ENCODE measurements at regions not wholly inside any gene's neighbourhood (a gene's known extent, or its start where the extent isn't known, plus 50 kb on each side); places are given as distances from the start of the nearest gene placed in this dataset.

GRCh38 chr15:26394801-26395200, 378.1 kb downstream of the GABRB3 start:
- Mint-ChIP-seq H3K27ac (no peak overlapping the region), H3K9me3 (no peaks in the 10 kb centered on the region), H3K36me3 (no peaks in the 10 kb centered on the region)
- DNase-seq (ENCODE audit: low spot score in 2 of 2) (no peak), ATAC-seq (no peak)

- H3K9me3 Mint-ChIP-seq: peaks cover 0 to 5% of the 10 kb centered on the region in 2 donors
- H3K36me3 Mint-ChIP-seq: no peaks in the 10 kb centered on the region
- H3K27ac Mint-ChIP-seq: no peak overlapping the region
- ATAC-seq (no peak), DNase-seq (ENCODE audit: low spot score in 2 of 2) (no peak)
Measured at GRCh38 chr15:26392956-26393355, 379.9 kb downstream of the GABRB3 start.

DNA sequence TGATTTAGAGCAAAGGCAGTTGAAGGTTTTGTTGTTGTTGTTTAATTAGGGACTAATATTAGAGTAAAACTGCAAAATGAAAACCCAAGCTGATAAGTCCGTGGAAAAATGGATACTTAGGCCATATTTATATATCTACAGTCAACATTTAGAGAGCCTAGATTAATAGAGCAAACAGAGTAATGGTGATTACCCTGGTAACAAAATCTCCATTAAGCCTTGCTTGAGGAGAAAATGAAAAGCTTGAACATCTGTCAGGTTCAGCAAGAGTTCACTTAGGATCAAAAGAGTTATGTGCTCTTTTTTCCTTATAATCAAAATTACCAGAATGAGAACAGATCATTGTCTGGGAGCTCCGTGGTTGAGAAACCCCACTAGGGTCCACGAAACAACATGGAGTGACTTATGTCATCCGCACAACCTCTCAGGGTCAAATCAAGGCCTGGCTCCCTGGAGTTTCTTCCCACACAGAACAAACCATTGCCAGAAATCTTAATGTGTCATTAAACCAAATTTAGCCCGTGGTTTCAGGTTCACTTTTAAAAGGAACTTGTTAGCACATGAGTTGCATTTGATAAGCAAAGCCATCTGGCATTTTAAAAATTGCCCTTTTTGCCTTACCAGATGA, 381.2 kb downstream of the GABRB3 start:
- no peak overlapping the region for H3K27ac Mint-ChIP-seq
- no peak for ATAC-seq
- no peak for DNase-seq (ENCODE audit: low spot score in 2 of 2)
- peaks cover 0 to 5% of the 10 kb centered on the region in 2 donors for H3K9me3 Mint-ChIP-seq
- H3K36me3 Mint-ChIP-seq: no peaks in the 10 kb centered on the region

DNA sequence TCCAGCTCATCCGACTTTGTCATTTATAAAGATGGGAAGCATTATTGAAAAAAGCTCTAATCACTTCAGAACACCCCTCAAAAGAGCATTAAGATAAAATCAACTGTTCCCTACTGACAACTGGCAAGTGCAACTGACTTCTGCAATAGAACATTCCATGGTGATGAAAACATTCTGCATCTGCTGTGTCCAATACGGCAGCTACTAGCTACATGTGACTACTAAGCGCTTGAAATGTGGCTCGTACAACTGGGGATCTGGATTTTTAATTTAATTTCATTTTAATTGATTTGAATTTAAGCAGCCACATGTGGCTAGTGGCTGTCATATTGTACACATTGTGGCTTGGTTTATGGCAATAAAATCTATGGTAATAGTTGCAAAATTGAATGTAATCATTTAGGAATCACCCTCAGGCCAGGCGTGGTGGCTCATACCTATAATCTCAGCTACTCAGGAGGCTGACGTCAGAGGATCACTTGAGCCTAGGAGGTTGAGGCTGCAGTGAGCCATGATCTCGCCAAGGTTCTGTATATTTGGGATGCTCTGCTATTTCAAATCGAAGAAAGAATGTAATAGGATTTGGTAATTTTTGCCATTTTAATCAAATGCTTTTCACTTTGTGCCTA, 390.3 kb downstream of the GABRB3 start:
- Mint-ChIP-seq H3K9me3 (peaks cover 0 to 21% of the 10 kb centered on the region in 2 donors), H3K36me3 (no peaks in the 10 kb centered on the region), H3K27ac (no peak overlapping the region)
- DNase-seq (ENCODE audit: low spot score in 2 of 2) (no peak), ATAC-seq (no peak)

- no peak for ATAC-seq
- H3K9me3 Mint-ChIP-seq: peaks cover 23 to 30% of the 10 kb centered on the region in 2 donors
- no peak for DNase-seq (ENCODE audit: low spot score in 2 of 2)
- H3K27ac Mint-ChIP-seq: no peak overlapping the region
- H3K36me3 Mint-ChIP-seq: peaks cover 0 to 15% of the 10 kb centered on the region in 2 donors
Measured at GRCh38 chr15:26378304-26378703, 394.6 kb downstream of the GABRB3 start.

- ATAC-seq (no peak), DNase-seq (ENCODE audit: low spot score in 2 of 2) (no peak)
- peaks cover 0 to 15% of the 10 kb centered on the region in 2 donors for H3K36me3 Mint-ChIP-seq
- peaks cover 26 to 30% of the 10 kb centered on the region in 2 donors for H3K9me3 Mint-ChIP-seq
- H3K27ac Mint-ChIP-seq: no peak overlapping the region
Measured at GRCh38 chr15:26376243-26376642, 396.6 kb downstream of the GABRB3 start.

DNA sequence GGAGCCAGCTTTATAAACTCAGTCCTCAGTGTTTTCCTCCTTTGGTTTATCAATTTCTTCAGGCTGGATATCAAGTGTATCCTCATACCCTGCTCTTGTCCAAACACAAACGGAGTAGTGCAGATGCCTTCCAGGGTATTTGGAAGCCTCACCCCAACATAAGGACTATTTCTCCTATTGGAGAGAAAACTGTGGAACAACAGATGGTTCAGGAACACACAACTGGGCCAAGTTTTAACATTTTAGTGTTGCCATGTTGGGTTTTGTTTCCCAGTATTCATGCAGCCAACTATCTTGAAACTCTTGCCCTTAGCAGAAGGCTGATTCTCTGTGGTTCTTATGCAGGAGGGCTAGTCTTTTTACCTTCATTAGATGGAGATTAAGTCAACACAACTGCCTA, 398.1 kb downstream of the GABRB3 start:
- no peak for DNase-seq (ENCODE audit: low spot score in 2 of 2)
- Mint-ChIP-seq H3K27ac (no peak overlapping the region), H3K9me3 (peaks cover 33 to 35% of the 10 kb centered on the region in 2 donors), H3K36me3 (peaks cover 0 to 15% of the 10 kb centered on the region in 2 donors)
- no peak for ATAC-seq

- H3K27ac Mint-ChIP-seq: no peak overlapping the region
- DNase-seq (ENCODE audit: low spot score in 2 of 2) (no peak), ATAC-seq (no peak)
- H3K9me3 Mint-ChIP-seq: peaks cover 23 to 33% of the 10 kb centered on the region in 2 donors
- peaks cover 0 to 23% of the 10 kb centered on the region in 2 donors for H3K36me3 Mint-ChIP-seq
Measured at GRCh38 chr15:26372706-26373105, 400.2 kb downstream of the GABRB3 start.

DNA sequence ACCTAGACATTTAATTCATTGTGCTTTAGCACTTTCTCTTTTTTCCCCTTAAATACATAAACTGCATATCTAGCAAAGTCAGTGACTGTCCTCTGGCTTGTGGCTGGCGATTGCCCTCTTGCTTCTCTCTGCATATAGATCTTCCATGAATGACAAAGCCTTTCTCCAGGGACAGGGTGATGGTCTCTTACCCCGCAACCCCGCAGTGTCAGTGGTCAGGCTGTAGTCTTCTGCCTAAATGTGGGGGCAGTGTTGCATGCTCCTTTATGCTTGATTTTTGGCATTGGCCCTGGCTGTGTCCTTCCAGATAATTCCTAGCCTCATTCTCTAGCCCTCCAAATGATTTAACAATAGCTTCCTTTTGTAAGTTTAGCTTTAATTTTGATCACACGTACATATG, 407.8 kb downstream of the GABRB3 start:
- no peak for DNase-seq (ENCODE audit: low spot score in 2 of 2)
- no peak for ATAC-seq
- Mint-ChIP-seq H3K27ac (no peak overlapping the region), H3K36me3 (peaks cover 0 to 8% of the 10 kb centered on the region in 2 donors), H3K9me3 (peaks cover 5 to 15% of the 10 kb centered on the region in 2 donors)

DNA sequence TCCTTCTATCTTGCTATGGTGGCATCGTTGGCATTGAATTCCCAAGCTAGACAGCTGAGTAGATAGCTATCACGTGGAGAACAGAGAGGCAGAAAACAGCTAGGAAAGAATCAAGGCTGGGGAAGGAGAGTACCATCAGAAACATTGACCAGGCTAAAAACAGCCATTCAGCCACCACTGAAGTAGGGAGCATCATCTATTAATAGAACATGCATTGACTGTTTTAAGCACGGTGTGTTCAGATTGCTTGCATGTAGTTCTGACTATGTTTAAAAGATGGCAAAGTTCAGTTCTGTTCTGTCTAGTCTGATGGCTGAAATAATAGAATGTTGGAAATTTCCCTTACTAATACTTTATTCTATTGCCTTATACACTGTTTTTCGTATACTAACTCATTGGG, 413.0 kb downstream of the GABRB3 start:
- Mint-ChIP-seq H3K27ac (no peak overlapping the region), H3K9me3 (peaks cover 5 to 17% of the 10 kb centered on the region in 2 donors), H3K36me3 (no peaks in the 10 kb centered on the region)
- no peak for ATAC-seq
- no peak for DNase-seq (ENCODE audit: low spot score in 2 of 2)

DNA sequence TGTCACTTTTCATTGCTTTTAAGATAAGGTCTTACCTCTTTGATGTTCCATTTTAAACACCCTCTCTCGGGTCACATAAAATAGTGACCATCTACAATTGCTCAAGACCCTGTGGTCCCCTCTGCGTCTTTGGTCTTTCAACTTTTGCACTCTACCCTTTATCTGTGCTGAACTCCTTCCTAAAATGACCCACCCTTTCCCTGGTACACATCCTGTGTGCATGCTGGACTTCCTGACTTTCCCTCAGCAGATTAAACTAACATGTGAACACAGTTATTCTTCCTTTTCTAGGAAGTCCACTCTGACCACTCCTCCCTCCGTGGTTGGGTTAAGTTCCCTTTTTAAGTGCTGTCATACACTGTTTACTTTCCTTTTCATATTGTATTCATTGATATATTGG, 414.2 kb downstream of the GABRB3 start:
- ATAC-seq: no peak
- no peak for DNase-seq (ENCODE audit: low spot score in 2 of 2)
- H3K27ac Mint-ChIP-seq: no peak overlapping the region
- H3K36me3 Mint-ChIP-seq: no peaks in the 10 kb centered on the region
- peaks cover 5 to 17% of the 10 kb centered on the region in 2 donors for H3K9me3 Mint-ChIP-seq

DNA sequence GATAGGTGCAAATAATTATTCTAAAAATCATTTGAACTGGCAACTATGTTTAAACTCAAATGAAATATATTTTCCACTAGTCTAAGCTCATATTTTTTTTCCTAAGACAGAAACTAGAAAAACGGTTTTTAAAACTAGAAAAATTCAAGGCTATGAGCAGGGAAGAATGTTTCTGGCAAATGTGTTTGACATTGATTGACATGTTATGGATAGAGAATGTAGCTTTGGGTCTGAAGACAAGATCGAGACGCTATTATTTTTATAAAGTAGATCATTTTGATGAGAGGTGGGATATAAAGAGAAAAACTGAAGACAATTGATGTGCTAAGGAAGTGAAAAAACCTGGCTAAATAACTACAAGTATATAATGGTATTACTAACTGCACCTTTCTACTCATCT, 415.2 kb downstream of the GABRB3 start:
- H3K27ac Mint-ChIP-seq: no peak overlapping the region
- H3K36me3 Mint-ChIP-seq: no peaks in the 10 kb centered on the region
- ATAC-seq (no peak), DNase-seq (ENCODE audit: low spot score in 2 of 2) (no peak)
- H3K9me3 Mint-ChIP-seq: peaks cover under 1 to 12% of the 10 kb centered on the region in 2 donors

- Mint-ChIP-seq H3K9me3 (peaks cover 0 to 4% of the 10 kb centered on the region in 2 donors), H3K36me3 (no peaks in the 10 kb centered on the region), H3K27ac (no peak overlapping the region)
- DNase-seq (ENCODE audit: low spot score in 2 of 2) (no peak), ATAC-seq (no peak)
Measured at GRCh38 chr15:26355472-26356074, 417.3 kb downstream of the GABRB3 start.

GRCh38 chr15:26352909-26353308, 420.0 kb downstream of the GABRB3 start:
- Mint-ChIP-seq H3K9me3 (peaks cover 0 to 5% of the 10 kb centered on the region in 2 donors), H3K27ac (no peak overlapping the region), H3K36me3 (no peaks in the 10 kb centered on the region)
- DNase-seq (ENCODE audit: low spot score in 2 of 2): no peak
- ATAC-seq: no peak

DNA sequence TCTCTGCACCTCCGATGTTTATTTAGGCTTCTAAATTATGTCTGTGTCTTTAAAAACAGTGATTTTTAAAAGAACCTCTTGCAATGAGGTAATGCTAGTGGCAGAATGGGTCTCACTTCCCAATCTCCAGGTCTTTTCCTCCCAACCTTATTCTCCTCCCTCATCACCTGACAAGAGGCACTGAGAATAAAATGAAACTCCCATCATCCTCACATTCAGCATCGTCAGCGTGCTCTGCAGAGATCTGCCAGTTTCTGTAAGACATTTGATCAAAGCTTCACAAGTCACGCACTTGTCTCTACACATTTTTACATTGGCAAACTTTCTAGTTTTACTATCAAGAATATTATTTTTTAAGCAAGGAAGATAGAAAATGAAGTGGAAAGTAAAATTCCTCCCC, 420.5 kb downstream of the GABRB3 start:
- H3K36me3 Mint-ChIP-seq: no peaks in the 10 kb centered on the region
- H3K27ac Mint-ChIP-seq: no peak overlapping the region
- peaks cover 0 to 10% of the 10 kb centered on the region in 2 donors for H3K9me3 Mint-ChIP-seq
- DNase-seq (ENCODE audit: low spot score in 2 of 2): no peak
- ATAC-seq: no peak

DNA sequence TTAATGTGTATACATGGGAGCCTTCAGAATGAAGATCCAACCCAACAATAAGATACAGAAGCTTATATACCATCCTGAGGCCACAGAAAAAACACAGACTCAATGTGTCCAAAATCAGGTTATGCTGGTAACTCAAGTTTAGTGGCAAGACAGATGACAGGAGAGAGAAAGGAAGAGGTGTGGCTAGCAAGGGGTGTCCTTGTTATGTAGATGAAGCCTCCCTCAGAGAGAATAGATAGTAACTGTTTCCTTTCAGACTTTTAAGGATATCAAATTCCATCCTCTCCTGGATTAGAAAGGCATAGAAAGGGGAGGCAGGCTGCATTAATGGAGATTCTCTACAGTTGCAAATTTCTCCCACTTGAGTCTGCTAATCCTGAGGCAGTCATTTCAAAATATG, 447.4 kb downstream of the GABRB3 start:
- no peaks in the 10 kb centered on the region for H3K36me3 Mint-ChIP-seq
- peaks cover 0 to 13% of the 10 kb centered on the region in 2 donors for H3K9me3 Mint-ChIP-seq
- DNase-seq (ENCODE audit: low spot score in 2 of 2) (no peak), ATAC-seq (no peak)
- H3K27ac Mint-ChIP-seq: no peak overlapping the region

DNA sequence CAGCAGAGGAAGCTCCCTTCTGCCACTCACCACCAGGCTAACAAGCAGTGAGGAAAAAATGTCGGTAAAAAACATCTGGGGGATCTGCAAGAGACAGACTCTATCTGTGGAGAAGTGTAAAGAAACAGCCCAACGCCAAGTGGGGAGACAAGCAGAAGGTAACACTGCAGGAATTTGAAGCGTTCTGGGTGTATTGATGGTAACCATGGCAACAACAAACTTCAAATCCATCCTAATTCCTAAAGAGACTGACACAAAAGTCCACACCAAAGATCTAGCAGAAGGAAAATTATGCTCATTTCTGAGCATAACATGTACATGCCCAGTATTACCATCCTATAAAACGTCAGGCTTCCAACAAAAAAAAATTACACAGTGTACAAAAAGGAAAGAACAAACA, 449.3 kb downstream of the GABRB3 start:
- H3K9me3 Mint-ChIP-seq: peaks cover 7 to 19% of the 10 kb centered on the region in 2 donors
- ATAC-seq: no peak
- DNase-seq (ENCODE audit: low spot score in 2 of 2): no peak
- no peak overlapping the region for H3K27ac Mint-ChIP-seq
- no peaks in the 10 kb centered on the region for H3K36me3 Mint-ChIP-seq

- H3K9me3 Mint-ChIP-seq: peaks cover 7 to 13% of the 10 kb centered on the region in 2 donors
- no peak overlapping the region for H3K27ac Mint-ChIP-seq
- no peak for ATAC-seq
- H3K36me3 Mint-ChIP-seq: no peaks in the 10 kb centered on the region
- DNase-seq (ENCODE audit: low spot score in 2 of 2): no peak
Measured at GRCh38 chr15:26318689-26319088, 454.2 kb downstream of the GABRB3 start.

Data from activated naive CD4-positive, alpha-beta T cell treated with anti-CD3 and anti-CD28 coated beads, Interleukin-2, amount 50 U/mL, for 72 hours (primary cell).